Endodermal cell (in vitro differentiated cells): ENCODE measurements at regions not wholly inside any gene's neighbourhood (a gene's known extent, or its start where the extent isn't known, plus 50 kb on each side); places are given as distances from the start of the nearest gene placed in this dataset.

Experiments used
- DNase-seq: peaks from one replicate; pipeline ENCODE4 v3.0.0-alpha.2; 2017
- H3K27ac ChIP-seq: 2 replicates; pipeline ENCODE4 v1.5.1; 2013; ENCODE audit warnings: mild to moderate bottlenecking, low read depth, low read length, moderate library complexity
- H3K27me3 ChIP-seq: 2 replicates; pipeline ENCODE4 v1.6.1; 2013; ENCODE audit warnings: mild to moderate bottlenecking, low read length, moderate library complexity; ENCODE audit not compliant: insufficient read depth, control insufficient read depth, poor library complexity, severe bottlenecking
- H3K36me3 ChIP-seq: 2 replicates; pipeline ENCODE4 v1.7.0; 2013; ENCODE audit warnings: mild to moderate bottlenecking, low read length, moderate library complexity; ENCODE audit not compliant: control insufficient read depth, insufficient read depth
- H3K4me1 ChIP-seq: one replicate; pipeline ENCODE4 v1.7.0; 2013; ENCODE audit warnings: low read length; ENCODE audit not compliant: control insufficient read depth, insufficient read depth
- H3K4me3 ChIP-seq: 2 replicates; pipeline ENCODE4 v1.5.1; 2013; ENCODE audit warnings: mild to moderate bottlenecking, low read length, moderate library complexity
- H3K9ac ChIP-seq: 2 replicates; pipeline ENCODE4 v1.6.1; 2013; ENCODE audit warnings: mild to moderate bottlenecking, low read length, moderate library complexity; ENCODE audit not compliant: poor library complexity, severe bottlenecking; ENCODE audit errors: extremely low read depth
- H3K9me3 ChIP-seq: 2 replicates; pipeline ENCODE4 v1.6.1; 2013; ENCODE audit warnings: mild to moderate bottlenecking, low read length, moderate library complexity; ENCODE audit not compliant: control insufficient read depth
- H3K27ac Mint-ChIP-seq: 2 replicates; pipeline ENCODE4 v1.8.0; 2020; ENCODE audit warnings: mixed read lengths
- H3K27me3 Mint-ChIP-seq: 2 replicates; pipeline ENCODE4 v1.8.0; 2021; ENCODE audit warnings: mild to moderate bottlenecking, mixed read lengths; ENCODE audit not compliant: insufficient read depth
- H3K36me3 Mint-ChIP-seq: 2 replicates; pipeline ENCODE4 v1.8.0; 2020; ENCODE audit warnings: low read depth, mixed read lengths
- H3K4me1 Mint-ChIP-seq: 2 replicates; pipeline ENCODE4 v1.8.0; 2020; ENCODE audit warnings: mixed read lengths
- H3K4me3 Mint-ChIP-seq: 2 replicates; pipeline ENCODE4 v1.8.0; 2020; ENCODE audit warnings: mild to moderate bottlenecking, moderate library complexity, mixed read lengths
- H3K9me3 Mint-ChIP-seq: 2 replicates; pipeline ENCODE4 v1.8.0; 2020; ENCODE audit warnings: mild to moderate bottlenecking, mixed read lengths
- WGBS, 2 experiments: methylation state at CpG; one replicate each; pipeline versions ENCODE4 v1.1.5 to v1.1.7; 2013; ENCODE audit warnings: missing lambda C conversion rate in 2 of 2, mixed read lengths in 1 of 2; ENCODE audit not compliant: insufficient coverage in 1 of 2, insufficient read length in 1 of 2; 5-methylcytosine and 5-hydroxymethylcytosine counted together
- TF ChIP-seq, protein P1 (sequence below): fragments of 200-600 bp; sonication (generic); conservative IDR thresholded peaks from 2 replicates; pipeline ENCODE4 v1.5.0; 2021; ENCODE audit warnings: antibody characterized with exemption, mild to moderate bottlenecking

DNA sequence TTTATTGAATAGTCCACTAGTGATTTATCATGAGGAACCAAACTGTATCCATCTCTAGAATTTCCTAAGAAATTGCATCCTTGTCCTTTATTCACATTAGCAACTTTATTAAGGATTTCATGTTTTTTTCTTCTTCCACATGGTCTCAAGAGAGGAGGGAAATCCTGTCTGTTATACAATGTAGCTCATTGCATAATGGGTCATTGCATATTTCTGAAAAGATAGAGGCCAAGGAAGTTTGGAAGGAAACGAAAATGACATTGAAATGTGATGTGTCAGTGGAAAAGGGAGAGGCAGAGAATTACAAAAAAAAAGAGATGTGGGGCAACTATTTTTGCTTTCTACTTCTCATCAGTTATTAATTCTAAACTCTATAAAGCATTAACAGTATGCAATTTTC, 353.1 kb downstream of the METTL15 start:
- H3K9me3 Mint-ChIP-seq = no peaks in the 10 kb centered on the region
- Histone ChIP-seq H3K9me3 (no peaks in the 10 kb centered on the region), H3K4me1 (no peaks in the 10 kb centered on the region), H3K27me3 (no peaks in the 10 kb centered on the region), H3K4me3 (no peak overlapping the region), H3K9ac (no peak overlapping the region), H3K36me3 (no peaks in the 10 kb centered on the region), H3K27ac (no peak overlapping the region)
- H3K4me3 Mint-ChIP-seq = no peak overlapping the region
- peaks cover 5% of the 10 kb centered on the region for H3K4me1 Mint-ChIP-seq
- H3K27ac Mint-ChIP-seq = no peak overlapping the region
- TF ChIP-seq, protein P1, sequence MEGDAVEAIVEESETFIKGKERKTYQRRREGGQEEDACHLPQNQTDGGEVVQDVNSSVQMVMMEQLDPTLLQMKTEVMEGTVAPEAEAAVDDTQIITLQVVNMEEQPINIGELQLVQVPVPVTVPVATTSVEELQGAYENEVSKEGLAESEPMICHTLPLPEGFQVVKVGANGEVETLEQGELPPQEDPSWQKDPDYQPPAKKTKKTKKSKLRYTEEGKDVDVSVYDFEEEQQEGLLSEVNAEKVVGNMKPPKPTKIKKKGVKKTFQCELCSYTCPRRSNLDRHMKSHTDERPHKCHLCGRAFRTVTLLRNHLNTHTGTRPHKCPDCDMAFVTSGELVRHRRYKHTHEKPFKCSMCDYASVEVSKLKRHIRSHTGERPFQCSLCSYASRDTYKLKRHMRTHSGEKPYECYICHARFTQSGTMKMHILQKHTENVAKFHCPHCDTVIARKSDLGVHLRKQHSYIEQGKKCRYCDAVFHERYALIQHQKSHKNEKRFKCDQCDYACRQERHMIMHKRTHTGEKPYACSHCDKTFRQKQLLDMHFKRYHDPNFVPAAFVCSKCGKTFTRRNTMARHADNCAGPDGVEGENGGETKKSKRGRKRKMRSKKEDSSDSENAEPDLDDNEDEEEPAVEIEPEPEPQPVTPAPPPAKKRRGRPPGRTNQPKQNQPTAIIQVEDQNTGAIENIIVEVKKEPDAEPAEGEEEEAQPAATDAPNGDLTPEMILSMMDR = no peak
- 100% methylated on average over 1 of the region's 1 CpG for WGBS, 2 experiments
- no peak for DNase-seq
- no peaks in the 10 kb centered on the region for H3K36me3 Mint-ChIP-seq
- H3K27me3 Mint-ChIP-seq = peaks cover 4% of the 10 kb centered on the region

DNA sequence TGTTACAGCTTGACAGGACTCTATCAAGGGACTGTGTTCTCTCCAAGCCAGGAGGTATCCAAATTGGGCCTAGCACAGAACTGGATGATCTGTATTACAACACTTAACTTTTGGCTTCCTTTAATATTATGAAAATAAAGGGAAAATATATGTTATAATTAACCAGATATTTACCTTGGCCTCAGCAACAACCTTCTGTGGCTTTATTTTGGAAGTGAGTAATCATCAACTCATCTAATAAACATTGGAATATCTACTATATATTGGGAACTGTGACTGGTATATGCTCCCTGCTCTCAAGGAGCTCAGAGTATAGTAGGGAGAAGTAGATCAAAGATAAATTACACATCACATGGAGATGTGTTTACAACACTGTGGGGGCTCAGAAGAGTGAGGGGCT, 352.2 kb downstream of the METTL15 start:
- H3K4me3 ChIP-seq = no peak overlapping the region
- no peak overlapping the region for H3K9ac ChIP-seq
- H3K9me3 Mint-ChIP-seq = no peaks in the 10 kb centered on the region
- H3K4me1 Mint-ChIP-seq = peaks cover 5% of the 10 kb centered on the region
- H3K27ac Mint-ChIP-seq = no peak overlapping the region
- H3K36me3 ChIP-seq = no peaks in the 10 kb centered on the region
- no peak overlapping the region for H3K4me3 Mint-ChIP-seq
- TF ChIP-seq, protein P1 = no peak
- no peaks in the 10 kb centered on the region for H3K27me3 ChIP-seq
- H3K27me3 Mint-ChIP-seq = peaks cover 4% of the 10 kb centered on the region
- no peak for DNase-seq
- no peaks in the 10 kb centered on the region for H3K4me1 ChIP-seq
- H3K9me3 ChIP-seq = no peaks in the 10 kb centered on the region
- H3K27ac ChIP-seq = no peak overlapping the region
- no peaks in the 10 kb centered on the region for H3K36me3 Mint-ChIP-seq

DNA sequence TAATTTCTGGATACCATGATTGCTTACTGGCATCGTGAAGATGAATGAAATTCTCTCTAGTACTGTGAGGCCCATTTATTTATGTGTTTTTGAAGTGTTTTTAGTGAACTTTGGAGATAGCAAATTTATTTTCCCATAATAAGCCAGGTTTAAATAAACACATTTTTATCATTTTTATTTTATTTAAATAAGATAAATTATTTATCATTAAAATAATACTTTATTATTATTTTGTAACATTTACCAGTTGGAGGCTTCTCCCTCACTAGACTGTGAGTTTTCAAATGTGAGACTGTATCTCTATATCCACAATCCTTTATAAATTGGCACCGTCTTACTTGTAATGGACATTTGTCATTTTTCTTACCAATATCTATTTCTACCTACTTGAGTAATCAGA, 351.7 kb downstream of the METTL15 start:
- peaks cover 4% of the 10 kb centered on the region for H3K27me3 Mint-ChIP-seq
- H3K4me3 ChIP-seq = no peak overlapping the region
- 97% methylated on average over 2 of the region's 2 CpGs; no CpG with 5 or more reads in 1 of the 2 experiments for WGBS, 2 experiments
- H3K4me3 Mint-ChIP-seq = no peak overlapping the region
- peaks cover 5% of the 10 kb centered on the region for H3K4me1 Mint-ChIP-seq
- H3K27ac ChIP-seq = no peak overlapping the region
- no peaks in the 10 kb centered on the region for H3K4me1 ChIP-seq
- no peaks in the 10 kb centered on the region for H3K9me3 Mint-ChIP-seq
- H3K36me3 Mint-ChIP-seq = no peaks in the 10 kb centered on the region
- no peaks in the 10 kb centered on the region for H3K36me3 ChIP-seq
- TF ChIP-seq, protein P1 = no peak
- DNase-seq = no peak
- no peaks in the 10 kb centered on the region for H3K9me3 ChIP-seq
- H3K9ac ChIP-seq = no peak overlapping the region
- no peak overlapping the region for H3K27ac Mint-ChIP-seq
- H3K27me3 ChIP-seq = no peaks in the 10 kb centered on the region
